T-helper 9 cell (primary cell): ENCODE measurements at regions not wholly inside any gene's neighbourhood (a gene's known extent, or its start where the extent isn't known, plus 50 kb on each side); places are given as distances from the start of the nearest gene placed in this dataset.
"Not testable (repeated sequence)": the region's sequence is repeated elsewhere in the genome, so short reads cannot be mapped to it uniquely, and the experiment has no call there.

Experiments
- DNase-seq: peaks from one replicate; pipeline ENCODE4 v3.0.0-alpha.2; 2020

DNA sequence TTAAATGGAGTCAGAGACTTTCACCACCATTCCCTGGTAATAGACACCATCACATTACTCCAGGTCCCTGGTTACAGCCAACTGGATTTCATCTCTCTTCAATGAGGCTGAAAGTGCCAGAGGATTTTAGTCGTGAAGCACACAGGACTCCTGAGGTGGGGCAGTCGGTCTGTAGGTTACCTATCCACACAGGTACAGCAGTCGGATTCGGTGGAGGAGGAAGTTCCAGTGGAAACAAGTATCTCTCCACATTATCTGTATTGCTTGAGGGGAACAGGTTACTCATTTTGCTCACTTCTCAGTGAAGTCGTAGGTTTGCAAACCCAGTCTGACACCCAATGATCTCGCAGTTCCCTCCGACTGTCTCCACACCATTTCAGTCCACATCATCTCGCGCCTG, 82.3 kb upstream of the TMEM45B start:
- DNase-seq = no peak

DNA sequence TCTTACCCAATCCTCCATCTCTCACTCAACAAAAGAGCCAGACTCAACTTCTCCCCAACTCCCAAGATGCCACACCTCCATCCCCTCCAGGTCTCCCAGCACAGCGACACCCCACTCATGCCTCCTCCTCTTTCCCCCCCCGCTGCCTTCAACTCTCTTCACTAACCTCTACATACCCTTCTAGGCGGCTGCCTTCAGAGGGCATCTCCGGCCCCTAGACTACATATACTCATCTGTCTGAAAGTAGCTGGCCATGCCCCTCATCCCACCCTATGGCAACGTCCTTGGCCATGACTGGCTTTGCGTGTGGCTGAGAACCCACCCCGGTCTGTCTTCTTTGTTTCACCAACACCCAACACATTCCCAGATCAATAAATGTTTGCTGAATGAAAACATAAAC, 81.7 kb upstream of the TMEM45B start:
- DNase-seq = no peak

DNA sequence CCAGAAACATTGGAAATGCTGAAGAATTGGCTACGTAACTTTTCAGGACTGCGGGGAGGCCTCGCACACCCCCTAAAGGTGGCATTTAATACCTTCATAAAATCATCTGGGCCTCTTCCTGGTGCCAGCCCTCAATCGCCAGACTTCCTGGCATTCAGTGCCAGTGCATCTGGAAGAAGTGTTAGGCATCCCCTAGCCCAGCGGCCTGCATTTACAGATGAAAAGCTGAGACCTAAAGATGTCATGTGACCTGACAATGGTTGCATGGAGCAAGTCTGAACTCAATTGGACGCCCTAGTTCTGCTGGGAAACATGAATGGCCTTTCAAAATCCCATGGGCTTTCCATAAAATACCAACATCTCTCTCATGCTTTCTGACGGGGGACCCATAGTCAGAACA, 81.0 kb upstream of the TMEM45B start:
- no peak for DNase-seq

DNA sequence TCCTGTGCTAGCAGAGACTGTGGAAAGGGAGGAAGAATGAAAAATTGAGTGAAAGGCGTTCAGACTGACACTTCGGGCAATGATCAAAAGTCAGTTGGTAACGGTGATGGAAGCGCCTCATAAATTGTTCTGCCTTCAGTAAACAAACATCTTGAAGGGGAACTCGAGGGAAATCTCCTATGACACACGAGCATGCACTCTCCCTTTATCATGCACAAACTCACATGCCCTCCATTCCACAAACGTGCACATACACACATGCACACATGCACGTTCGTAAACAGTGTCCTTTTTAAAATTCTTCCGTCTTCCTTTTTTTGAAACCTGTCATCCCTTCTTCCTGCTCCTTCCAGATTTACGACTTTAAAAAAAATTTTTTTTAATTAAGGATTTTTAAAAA, 77.8 kb upstream of the TMEM45B start:
- no peak for DNase-seq

DNA sequence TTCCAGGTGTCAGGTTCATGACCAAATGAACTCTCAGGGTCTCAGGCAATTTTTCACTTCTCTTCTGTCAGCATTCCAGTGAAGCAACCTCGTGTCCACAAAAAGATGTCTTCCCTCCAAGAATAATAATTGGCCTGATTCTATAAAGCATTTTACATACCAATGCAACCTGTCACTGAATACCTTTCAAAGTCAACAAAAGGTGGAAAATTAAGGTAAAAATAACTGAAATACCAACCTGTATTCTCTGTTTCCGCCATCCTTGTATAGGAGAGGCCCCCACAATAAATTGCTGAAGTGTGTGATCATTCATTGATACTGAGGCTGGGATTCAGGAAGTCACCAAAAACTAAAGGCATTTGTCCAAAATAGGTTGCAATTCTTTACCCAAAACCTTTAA, 77.4 kb upstream of the TMEM45B start:
- DNase-seq = no peak

DNA sequence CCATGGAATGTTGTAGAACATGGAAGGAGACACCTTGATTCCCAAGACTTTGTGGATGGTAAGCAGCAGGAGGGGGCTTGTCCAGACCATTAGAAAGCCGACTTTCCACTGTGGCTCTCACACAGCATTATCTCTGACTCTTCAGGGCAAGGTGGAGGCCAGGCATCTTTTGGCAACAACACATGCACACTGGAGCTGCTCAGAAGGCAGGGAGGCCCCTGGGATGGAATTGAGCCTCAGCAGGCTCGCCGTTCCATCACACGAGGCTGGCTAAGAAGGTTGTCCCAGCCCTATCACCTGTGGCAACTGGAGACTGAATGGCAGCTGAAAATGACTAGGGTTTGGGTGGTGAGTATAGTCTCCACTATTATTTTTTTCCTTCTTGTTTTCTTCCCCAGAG, 76.3 kb upstream of the TMEM45B start:
- no peak for DNase-seq

DNA sequence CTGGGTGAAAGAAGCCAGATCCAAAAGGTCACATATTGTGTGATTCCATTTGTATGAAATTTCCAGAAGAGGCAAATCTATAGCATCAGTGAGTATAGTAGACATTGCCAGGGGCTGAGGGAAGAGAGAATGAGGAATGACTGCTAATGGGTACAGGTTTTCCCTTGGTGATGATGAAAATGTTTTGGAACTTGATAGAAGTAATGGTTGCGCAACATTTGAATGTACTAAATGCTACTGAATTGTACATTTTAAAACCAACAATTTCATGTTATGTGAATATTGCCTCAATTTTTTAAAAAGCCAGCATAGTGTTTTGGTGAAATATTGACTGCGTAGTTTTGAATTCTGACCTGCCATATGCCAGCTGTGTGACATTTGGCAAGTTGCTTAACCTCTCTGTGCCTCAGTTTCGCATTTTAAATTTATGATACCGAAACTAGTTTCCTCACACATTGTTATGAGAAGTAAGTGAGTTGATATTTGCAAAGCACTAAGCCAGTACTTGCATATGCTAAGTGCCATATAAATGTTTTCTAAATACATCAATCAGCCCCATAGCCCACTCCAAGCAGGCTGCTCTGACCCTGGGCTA, 75.4 kb upstream of the TMEM45B start:
- DNase-seq = no peak

DNA sequence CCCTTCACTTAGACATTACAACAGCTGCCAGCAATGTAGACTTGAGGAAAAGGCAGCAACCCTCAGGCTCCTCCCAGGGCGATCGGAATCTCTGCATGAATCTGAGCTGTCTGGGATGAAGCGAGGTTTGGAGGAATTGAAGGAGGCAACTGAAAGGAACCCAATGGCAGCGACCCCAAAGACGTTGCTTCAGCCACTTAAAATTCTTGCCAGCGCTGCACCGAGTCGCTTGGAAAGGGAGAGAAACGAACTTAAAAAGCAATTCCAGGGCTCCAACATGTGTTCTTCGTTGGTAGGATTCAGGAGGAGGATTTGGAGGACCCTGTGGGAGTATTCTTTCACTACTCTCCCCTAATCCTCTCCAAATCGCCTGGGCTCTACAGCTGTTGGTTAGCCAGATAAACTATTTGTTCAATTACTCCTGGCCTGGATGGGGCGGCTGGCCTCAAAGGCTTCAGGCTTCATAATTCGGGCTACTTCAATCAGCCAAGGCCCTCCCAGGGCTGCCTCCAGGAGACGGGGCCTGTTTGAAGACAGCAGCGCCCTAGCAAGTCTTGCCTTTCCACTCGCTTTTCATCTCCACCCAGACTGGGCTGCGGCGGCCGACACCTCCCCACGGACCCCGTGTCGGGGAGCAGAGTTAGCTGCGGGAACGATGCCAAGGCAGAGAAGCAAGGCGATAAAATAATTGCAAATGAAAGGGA, 72.4 kb upstream of the TMEM45B start:
- DNase-seq = no peak

DNA sequence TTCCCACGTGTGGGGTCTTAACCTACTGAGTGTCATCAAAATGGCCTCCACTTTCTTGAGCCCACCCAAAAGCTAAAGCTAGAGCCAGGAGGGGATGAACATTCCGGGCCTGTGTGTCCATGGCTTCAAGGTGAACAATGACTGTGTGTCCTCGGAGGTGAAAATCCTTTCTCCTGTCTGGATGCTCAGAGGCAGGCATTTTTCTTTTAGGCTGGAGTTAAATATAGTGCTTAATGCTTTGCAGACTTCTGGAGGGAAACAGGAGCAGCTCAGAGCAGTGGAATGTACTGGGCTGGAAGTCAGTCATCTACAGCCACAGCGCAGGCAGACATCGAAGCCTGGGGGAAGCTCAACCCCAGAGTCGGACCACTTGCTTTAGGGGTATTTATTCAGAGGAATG, 68.6 kb upstream of the TMEM45B start:
- no peak for DNase-seq

DNA sequence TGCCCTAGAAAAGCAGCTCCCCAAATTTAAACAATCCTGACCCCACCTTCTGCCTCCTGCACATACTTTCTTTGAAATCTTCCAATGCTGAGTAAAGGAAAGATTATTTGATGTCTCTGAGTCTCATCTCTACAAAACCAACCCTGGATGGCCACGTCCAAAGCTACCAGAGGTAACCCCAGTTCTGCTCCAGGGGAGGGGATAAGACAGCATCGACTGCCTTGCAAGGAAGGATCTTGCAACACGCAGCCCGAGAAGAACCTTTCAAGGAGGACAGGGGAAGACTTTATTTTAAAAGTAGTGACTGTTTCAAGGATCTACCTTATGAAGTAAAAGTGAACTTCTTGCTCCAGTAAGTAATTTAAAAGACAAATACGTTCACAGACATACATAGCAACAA, 66.5 kb upstream of the TMEM45B start:
- no peak for DNase-seq

DNA sequence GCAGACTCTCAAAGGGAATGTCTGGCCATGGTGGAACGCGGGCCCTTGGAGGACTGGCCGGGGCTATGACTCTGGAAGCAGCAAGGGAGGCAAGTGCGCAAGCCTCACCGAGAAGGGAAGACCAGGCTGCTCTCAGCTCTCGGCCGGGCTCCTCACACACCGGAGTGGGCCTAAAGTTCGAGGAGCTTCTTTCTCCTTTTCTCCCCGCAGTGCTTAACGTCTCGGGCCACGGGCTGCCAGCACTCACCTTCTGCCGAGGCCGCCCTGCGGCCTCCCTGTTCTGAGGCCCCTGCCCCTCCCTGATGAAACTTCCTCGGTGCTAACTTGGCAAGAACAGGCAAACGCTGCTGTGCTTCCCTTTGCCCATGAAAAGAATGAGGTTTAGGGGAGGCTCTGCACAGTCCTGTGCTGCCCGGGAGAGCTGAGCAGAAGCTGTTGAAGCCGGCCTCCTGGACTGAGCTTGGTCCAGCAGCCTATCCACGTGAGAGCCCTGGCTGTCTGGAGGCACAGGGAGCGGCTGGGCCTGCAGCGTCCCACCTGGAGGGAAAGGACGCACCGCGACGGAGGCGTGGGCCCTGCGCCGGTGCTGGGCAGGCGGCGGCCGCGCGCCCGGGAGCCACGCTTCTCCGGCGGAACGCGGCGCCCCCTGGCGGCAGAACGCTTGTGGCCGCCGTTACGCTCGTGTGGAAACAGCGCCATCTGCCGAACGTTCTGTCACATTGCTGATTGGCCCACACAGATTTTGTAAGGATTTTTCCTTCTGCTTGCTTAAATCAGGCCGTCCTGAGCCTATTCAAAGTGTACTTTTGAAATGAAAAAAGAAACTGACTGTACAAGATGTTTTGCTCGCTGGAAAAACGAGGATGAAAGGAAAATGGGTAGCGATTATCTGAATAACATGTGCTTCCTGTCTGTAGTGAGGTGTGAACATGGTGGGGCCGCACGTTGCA, 65.0 kb upstream of the TMEM45B start:
- DNase-seq = peak; percentile 79

DNA sequence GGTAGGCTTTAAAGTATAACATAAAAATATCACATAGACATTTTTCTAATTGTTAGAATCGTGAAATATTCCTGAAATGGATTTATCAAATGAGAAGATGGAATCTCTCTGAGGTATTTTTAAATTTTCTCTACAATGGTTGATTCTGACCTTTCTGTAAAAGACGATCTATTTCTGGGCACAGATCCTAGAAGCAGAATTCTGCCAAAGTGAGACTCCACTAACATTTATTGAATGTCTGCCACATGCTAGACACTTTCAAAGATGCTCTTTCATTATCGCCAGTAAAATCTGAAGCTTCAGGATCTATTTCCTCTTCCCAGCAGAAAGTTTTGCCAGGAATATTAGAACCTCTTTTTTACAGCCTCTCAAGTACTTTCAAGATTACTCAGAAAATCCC, 64.1 kb upstream of the TMEM45B start:
- no peak for DNase-seq

DNA sequence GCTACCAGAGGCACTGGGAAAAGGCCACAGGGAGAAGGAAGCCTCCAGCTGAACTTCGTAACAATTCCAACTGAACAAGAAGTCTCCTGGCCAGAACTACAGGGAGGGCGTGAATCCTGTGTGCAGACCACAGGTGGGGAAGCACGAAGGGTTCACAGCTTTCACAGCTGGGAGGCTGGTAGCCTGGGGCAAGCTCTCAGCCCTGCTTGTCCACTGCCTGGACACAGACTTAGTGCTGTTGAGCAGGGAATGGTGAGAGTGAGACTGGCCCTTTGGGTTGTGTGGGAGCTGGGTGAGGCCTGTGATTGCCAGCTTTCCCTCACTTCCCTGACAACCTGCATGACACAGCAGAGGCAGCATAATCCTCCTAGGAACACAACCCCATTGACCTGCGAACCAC, 52.1 kb upstream of the TMEM45B start:
- DNase-seq = not testable (repeated sequence)

DNA sequence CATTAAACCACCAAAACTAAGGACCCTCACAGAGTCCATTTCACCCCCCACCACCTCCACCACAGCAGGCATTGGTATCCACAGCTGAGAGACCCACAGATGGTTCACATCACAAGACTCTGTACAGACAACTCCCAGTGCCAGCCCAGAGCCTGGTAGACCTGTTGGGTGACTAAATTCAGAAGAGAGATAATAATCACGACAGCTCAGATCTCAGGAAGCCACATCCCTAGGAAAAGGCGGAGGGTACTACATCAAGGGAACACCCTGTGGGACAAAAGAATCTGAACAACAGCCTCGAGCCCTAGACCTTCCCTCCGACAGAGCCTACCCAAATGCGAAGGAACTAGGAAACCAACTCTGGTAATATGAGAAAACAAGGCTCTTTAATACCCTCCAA, 51.4 kb upstream of the TMEM45B start:
- DNase-seq = not testable (repeated sequence)
